Prostate gland (tissue), 2 donors: ENCODE measurements at regions not wholly inside any gene's neighbourhood (a gene's known extent, or its start where the extent isn't known, plus 50 kb on each side); places are given as distances from the start of the nearest gene placed in this dataset.

Source experiments
- DNase-seq: peaks from one replicate; pipeline ENCODE4 v3.0.0-alpha.2; 2019; ENCODE audit warnings: low spot score
- H3K27ac ChIP-seq, 2 donors: fragments of 200-600 bp; sonication (generic); 2 replicates each; pipeline ENCODE4 v1.5.1; 2017 to 2019
- H3K27me3 ChIP-seq: fragments of 200-600 bp; sonication (generic); replicated peaks from 2 replicates; pipeline ENCODE4 v1.5.1; 2019; ENCODE audit not compliant: insufficient read depth
- H3K36me3 ChIP-seq, 2 donors: fragments of 200-600 bp; sonication (generic); 1 replicate in 1 of 2; 2 replicates in 1 of 2; pipeline versions ENCODE4 v1.5.1 to v1.8.1; 2017 to 2019
- H3K4me1 ChIP-seq: fragments of 200-600 bp; sonication (generic); replicated peaks from 2 replicates; pipeline ENCODE4 v1.5.1; 2019
- H3K4me3 ChIP-seq, 2 donors: fragments of 200-600 bp; sonication (generic); 2 replicates each; pipeline ENCODE4 v1.5.1; 2017 to 2019
- H3K9me3 ChIP-seq: fragments of 200-600 bp; sonication (generic); 2 replicates; pipeline ENCODE4 v1.5.1; 2017
- POLR2A ChIP-seq: fragments of 450-650 bp; IDR thresholded peaks from one replicate; pipeline ENCODE4 v1.6.1; 2016; ENCODE audit warnings: antibody characterized with exemption, mild to moderate bottlenecking
- POLR2AphosphoS5 ChIP-seq: sonication (generic); formaldehyde crosslinking; IDR thresholded peaks from one replicate; pipeline ENCODE4 v1.6.1; 2017; ENCODE audit warnings: antibody characterized with exemption
- WGBS: methylation state at CpG from one replicate; pipeline ENCODE4 v1.1.5; 2018; 5-methylcytosine and 5-hydroxymethylcytosine counted together
- intact Hi-C: fragments of 100-400 bp; cut with DNase I; formaldehyde crosslinking; loops from one replicate; pipeline ENCODE4 v1.14.2; 2022
- TF ChIP-seq, protein P1 (sequence below), 4 experiments: fragments of 200-600 bp in 2 of 4; fragments of 450-650 bp in 2 of 4; sonication (generic) in 2 of 4; IDR thresholded peaks; 1 replicate in 3 of 4; 2 replicates in 1 of 4; pipeline ENCODE4 v1.5.1; 2016 to 2019; ENCODE audit warnings: antibody characterized with exemption in 4 of 4, mild to moderate bottlenecking in 2 of 4, moderate library complexity in 2 of 4

DNA sequence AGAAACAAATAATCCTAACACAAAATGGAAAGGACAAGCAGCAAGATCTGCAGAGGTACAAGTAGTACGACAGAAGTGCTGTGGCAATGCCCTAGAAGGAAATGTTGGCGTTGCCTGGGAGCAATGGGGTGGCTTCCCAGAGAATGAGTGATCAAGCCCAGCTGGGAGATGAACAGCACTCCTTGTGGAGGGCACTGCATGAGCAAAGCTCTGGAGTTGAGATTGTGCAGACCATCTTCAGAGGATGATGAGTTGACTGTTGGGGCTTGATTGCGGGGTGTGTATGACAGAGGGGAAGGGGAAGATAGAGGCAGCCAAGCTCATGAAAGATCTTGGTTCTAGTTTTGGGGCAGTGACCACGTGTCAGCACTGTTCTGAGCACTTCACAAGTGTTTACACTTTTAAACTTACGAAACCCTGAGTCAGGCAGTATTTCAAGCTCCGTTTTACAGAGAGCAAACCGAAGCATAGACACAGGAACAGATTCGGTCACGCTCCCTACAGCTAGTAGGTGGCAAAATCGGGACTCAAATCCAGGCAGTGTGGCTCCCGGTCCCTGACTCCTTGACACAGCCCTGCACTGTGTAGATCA is 127.2 kb upstream of the LHX5 start:
- H3K27ac ChIP-seq: no peak overlapping the region
- 59% methylated on average over 11 of the region's 11 CpGs for WGBS
- TF ChIP-seq POLR2AphosphoS5 (no peak), POLR2A (no peak)
- TF ChIP-seq, protein P1, sequence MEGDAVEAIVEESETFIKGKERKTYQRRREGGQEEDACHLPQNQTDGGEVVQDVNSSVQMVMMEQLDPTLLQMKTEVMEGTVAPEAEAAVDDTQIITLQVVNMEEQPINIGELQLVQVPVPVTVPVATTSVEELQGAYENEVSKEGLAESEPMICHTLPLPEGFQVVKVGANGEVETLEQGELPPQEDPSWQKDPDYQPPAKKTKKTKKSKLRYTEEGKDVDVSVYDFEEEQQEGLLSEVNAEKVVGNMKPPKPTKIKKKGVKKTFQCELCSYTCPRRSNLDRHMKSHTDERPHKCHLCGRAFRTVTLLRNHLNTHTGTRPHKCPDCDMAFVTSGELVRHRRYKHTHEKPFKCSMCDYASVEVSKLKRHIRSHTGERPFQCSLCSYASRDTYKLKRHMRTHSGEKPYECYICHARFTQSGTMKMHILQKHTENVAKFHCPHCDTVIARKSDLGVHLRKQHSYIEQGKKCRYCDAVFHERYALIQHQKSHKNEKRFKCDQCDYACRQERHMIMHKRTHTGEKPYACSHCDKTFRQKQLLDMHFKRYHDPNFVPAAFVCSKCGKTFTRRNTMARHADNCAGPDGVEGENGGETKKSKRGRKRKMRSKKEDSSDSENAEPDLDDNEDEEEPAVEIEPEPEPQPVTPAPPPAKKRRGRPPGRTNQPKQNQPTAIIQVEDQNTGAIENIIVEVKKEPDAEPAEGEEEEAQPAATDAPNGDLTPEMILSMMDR (IDR thresholded peaks at IDR 0.05): no peak
- no peaks in the 10 kb centered on the region for H3K36me3 ChIP-seq
- no peak for DNase-seq
- peaks cover 2% of the 10 kb centered on the region for H3K27me3 ChIP-seq
- H3K9me3 ChIP-seq: no peaks in the 10 kb centered on the region
- H3K4me1 ChIP-seq: no peaks in the 10 kb centered on the region
- H3K4me3 ChIP-seq: no peak overlapping the region
- intact Hi-C loops: no loop called here

DNA sequence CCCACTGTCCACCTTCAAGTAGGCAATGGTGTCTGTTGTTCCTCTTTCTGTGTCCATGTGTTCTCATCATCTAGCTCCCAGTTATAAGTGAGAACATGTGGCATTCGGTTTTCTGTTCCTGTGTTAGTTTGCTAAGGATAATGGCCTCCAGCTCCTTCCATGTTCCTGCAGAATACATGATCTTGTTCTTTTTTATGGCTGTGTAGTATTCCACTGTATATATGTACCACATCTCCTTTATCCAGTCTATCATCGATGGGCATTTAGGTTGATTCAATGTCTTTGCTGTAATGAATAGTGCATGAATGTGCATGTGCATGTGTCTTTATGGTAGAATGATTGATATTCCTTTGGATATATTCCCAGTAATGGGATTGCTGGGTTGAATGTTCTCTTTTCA is 123.3 kb upstream of the LHX5 start:
- 84% methylated on average over 2 of the region's 2 CpGs for WGBS
- no peak for TF ChIP-seq POLR2A
- no peak for DNase-seq
- no peak overlapping the region for H3K27ac ChIP-seq
- no peaks in the 10 kb centered on the region for H3K36me3 ChIP-seq
- no peak overlapping the region for H3K4me3 ChIP-seq
- intact Hi-C loops: no loop called here
- no peaks in the 10 kb centered on the region for H3K9me3 ChIP-seq
- H3K4me1 ChIP-seq: no peaks in the 10 kb centered on the region
- peaks cover 11% of the 10 kb centered on the region for H3K27me3 ChIP-seq

DNA sequence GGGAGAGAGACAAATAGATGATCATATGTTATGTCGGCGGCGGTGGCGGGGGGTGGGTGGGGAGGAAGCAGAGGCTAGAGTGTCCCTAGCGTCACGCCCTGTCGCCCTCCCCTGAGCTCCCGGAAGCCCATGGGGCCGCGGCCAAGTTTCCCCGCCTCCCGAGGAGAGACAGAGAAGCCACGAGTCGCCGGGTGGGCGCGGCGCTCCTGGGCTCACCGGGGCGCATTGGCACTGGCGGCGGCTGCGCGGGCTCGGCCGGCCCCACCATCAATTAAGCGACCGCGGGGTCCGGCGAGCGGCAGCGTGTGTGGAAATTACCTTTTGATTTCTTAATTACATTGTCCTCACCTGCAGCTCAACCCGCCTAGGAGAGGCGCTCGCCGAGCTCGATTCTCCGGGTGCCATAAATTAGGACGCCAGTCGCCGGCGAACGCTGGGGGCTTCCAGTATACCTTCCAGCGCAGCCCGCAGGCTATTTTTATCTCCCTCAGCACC is 119.9 kb upstream of the LHX5 start:
- Histone ChIP-seq H3K27ac (no peak overlapping the region), H3K27me3 (peaks cover 11% of the 10 kb centered on the region), H3K4me3 (no peak overlapping the region), H3K4me1 (no peaks in the 10 kb centered on the region), H3K9me3 (no peaks in the 10 kb centered on the region), H3K36me3 (no peaks in the 10 kb centered on the region)
- no peak for TF ChIP-seq POLR2AphosphoS5
- no peak for TF ChIP-seq POLR2A
- TF ChIP-seq, protein P1 (IDR thresholded peaks at IDR 0.05): no peak
- intact Hi-C loops: no loop called here
- WGBS: 1% methylated on average over 46 of the region's 46 CpGs
- no peak for DNase-seq

DNA sequence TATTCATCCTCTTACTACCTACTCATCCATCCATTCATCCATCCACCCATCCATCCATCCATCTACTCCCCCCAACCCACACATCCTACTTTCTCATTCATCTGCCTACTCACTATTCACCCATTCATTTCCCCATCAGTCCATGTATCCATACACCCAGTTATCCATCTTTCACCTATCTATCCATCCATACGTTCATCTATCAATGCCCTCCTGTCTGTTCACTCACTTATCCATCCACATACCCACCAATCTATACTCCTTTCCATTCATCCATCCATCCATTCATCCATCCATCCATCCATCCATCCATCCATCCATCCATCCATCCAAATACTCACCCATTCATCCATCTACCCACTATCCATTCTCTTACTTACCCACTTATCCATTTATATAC is 117.8 kb upstream of the LHX5 start:
- no peak for DNase-seq
- intact Hi-C loops: no loop called here
- Histone ChIP-seq H3K27ac (no peak overlapping the region), H3K4me1 (no peaks in the 10 kb centered on the region), H3K9me3 (no peaks in the 10 kb centered on the region), H3K36me3 (no peaks in the 10 kb centered on the region), H3K27me3 (peaks cover 11% of the 10 kb centered on the region), H3K4me3 (no peak overlapping the region)
- TF ChIP-seq POLR2AphosphoS5 (no peak), POLR2A (no peak)
- TF ChIP-seq, protein P1 (IDR thresholded peaks at IDR 0.05): no peak
- WGBS: 94% methylated on average over 1 of the region's 1 CpG

GRCh38 chr12:113587720-113588119 is 116.0 kb upstream of the LHX5 start:
- 7% methylated on average over 5 of the region's 5 CpGs for WGBS
- Histone ChIP-seq H3K4me3 (no peak overlapping the region), H3K36me3 (no peaks in the 10 kb centered on the region), H3K4me1 (no peaks in the 10 kb centered on the region), H3K27me3 (peaks cover 11% of the 10 kb centered on the region), H3K27ac (no peak overlapping the region), H3K9me3 (no peaks in the 10 kb centered on the region)
- TF ChIP-seq POLR2A: no peak
- no peak for TF ChIP-seq POLR2AphosphoS5
- TF ChIP-seq, protein P1 (IDR thresholded peaks at IDR 0.05): no peak
- no peak for DNase-seq
- intact Hi-C loops: no loop called here
